GM21529 (cell line): ENCODE measurements at regions not wholly inside any gene's neighbourhood (a gene's known extent, or its start where the extent isn't known, plus 50 kb on each side); places are given as distances from the start of the nearest gene placed in this dataset.
"Not testable (repeated sequence)": the region's sequence is repeated elsewhere in the genome, so short reads cannot be mapped to it uniquely, and the experiment has no call there.

Experiments
- ATAC-seq: cut with Tn5 transposase; IDR thresholded peaks from one replicate; pipeline ENCODE4 v1.9.1; 2021; ENCODE audit not compliant: unreplicated experiment

- ATAC-seq = no peak
Measured at GRCh38 chr1:78291418-78291817, 199.4 kb upstream of the PTGFR start.

GRCh38 chr1:78291872-78292271, 198.9 kb upstream of the PTGFR start:
- ATAC-seq = no peak

- no peak for ATAC-seq
Measured at GRCh38 chr1:78292361-78292760, 198.4 kb upstream of the PTGFR start.

- no peak for ATAC-seq
Measured at GRCh38 chr1:78297836-78298235, 192.9 kb upstream of the PTGFR start.

- ATAC-seq = no peak
Measured at GRCh38 chr1:78298349-78298748, 192.4 kb upstream of the PTGFR start.

- ATAC-seq = no peak
Measured at GRCh38 chr1:78301141-78301540, 189.6 kb upstream of the PTGFR start.

GRCh38 chr1:78303620-78304019, 187.2 kb upstream of the PTGFR start:
- no peak for ATAC-seq

- ATAC-seq = no peak
Measured at GRCh38 chr1:78304341-78304740, 186.4 kb upstream of the PTGFR start.

- ATAC-seq = no peak
Measured at GRCh38 chr1:78304761-78305160, 186.0 kb upstream of the PTGFR start.

GRCh38 chr1:78310261-78310660, 180.5 kb upstream of the PTGFR start:
- not testable (repeated sequence) for ATAC-seq

GRCh38 chr1:78318011-78318410, 172.8 kb upstream of the PTGFR start:
- no peak for ATAC-seq

GRCh38 chr1:78319603-78320002, 171.2 kb upstream of the PTGFR start:
- ATAC-seq = no peak

GRCh38 chr1:78322928-78323680, 167.7 kb upstream of the PTGFR start:
- no peak for ATAC-seq

- no peak for ATAC-seq
Measured at GRCh38 chr1:78325293-78325692, 165.5 kb upstream of the PTGFR start.

- ATAC-seq = no peak
Measured at GRCh38 chr1:78329475-78329874, 161.3 kb upstream of the PTGFR start.

- no peak for ATAC-seq
Measured at GRCh38 chr1:78331799-78332198, 159.0 kb upstream of the PTGFR start.

- peak; percentile 91 for ATAC-seq
Measured at GRCh38 chr1:78333502-78333901, 157.3 kb upstream of the PTGFR start.

- ATAC-seq = no peak
Measured at GRCh38 chr1:78334114-78334513, 156.7 kb upstream of the PTGFR start.

GRCh38 chr1:78334952-78335351, 155.8 kb upstream of the PTGFR start:
- ATAC-seq = no peak

GRCh38 chr1:78336751-78337150, 154.0 kb upstream of the PTGFR start:
- not testable (repeated sequence) for ATAC-seq

- ATAC-seq = no peak
Measured at GRCh38 chr1:78339490-78339889, 151.3 kb upstream of the PTGFR start.

- ATAC-seq = no peak
Measured at GRCh38 chr1:78340006-78340405, 150.8 kb upstream of the PTGFR start.
